PC-9 (cell line): ENCODE measurements at regions not wholly inside any gene's neighbourhood (a gene's known extent, or its start where the extent isn't known, plus 50 kb on each side); places are given as distances from the start of the nearest gene placed in this dataset.

Source experiments
- BruUV-seq: library from RNA; stranded (reverse); fragments of 400-500 nt; replicated peaks from 2 replicates; lab custom pipeline; 2021; lab: Mats Ljungman, UMichigan
- CTCF ChIA-PET: fragments of 300-600 bp; sonication (Branson Sonifier 250); formaldehyde crosslinking; loops from one replicate; lab custom pipeline; 2022; ENCODE audit warnings: antibody characterized with exemption; lab: Charles Lee
- POLR2A ChIA-PET: fragments of 300-600 bp; sonication (Branson Sonifier 250); formaldehyde crosslinking; loops from one replicate; lab custom pipeline; 2022; ENCODE audit warnings: antibody characterized with exemption; ENCODE audit not compliant: unreplicated experiment; lab: Charles Lee
- DNase-seq, 2 experiments: peaks; one replicate each; pipeline versions ENCODE4 v3.0.0 to v3.0.0-alpha.2; 2015 to 2022; ENCODE audit warnings: mixed read lengths in 1 of 2
- H2AFZ ChIP-seq: fragments of 200-600 bp; sonication (generic); 2 replicates; pipeline ENCODE4 v1.8.1; 2017; ENCODE audit warnings: antibody characterized with exemption
- H3F3A ChIP-seq: fragments of 200-600 bp; sonication (generic); 2 replicates; pipeline ENCODE4 v1.8.1; 2017; ENCODE audit warnings: antibody characterized with exemption, mild to moderate bottlenecking, low read depth; ENCODE audit not compliant: insufficient read depth
- H3K27ac ChIP-seq: fragments of 200-600 bp; sonication (generic); 2 replicates; pipeline ENCODE4 v1.6.1; 2016; ENCODE audit warnings: mixed run types
- H3K27me3 ChIP-seq: fragments of 200-600 bp; sonication (generic); 2 replicates; pipeline ENCODE4 v1.6.1; 2016; ENCODE audit warnings: low read depth, mixed run types; ENCODE audit not compliant: insufficient read depth
- H3K36me3 ChIP-seq: fragments of 200-600 bp; sonication (generic); 2 replicates; pipeline ENCODE4 v1.6.1; 2016; ENCODE audit warnings: low read depth, mixed run types
- H3K4me1 ChIP-seq: fragments of 200-600 bp; sonication (generic); replicated peaks from 2 replicates; pipeline ENCODE4 v1.6.1; 2016; ENCODE audit warnings: mixed run types; ENCODE audit not compliant: insufficient read depth
- H3K4me2 ChIP-seq: fragments of 200-600 bp; sonication (generic); 2 replicates; pipeline ENCODE4 v1.6.1; 2017; ENCODE audit warnings: mixed run types
- H3K4me3 ChIP-seq: fragments of 200-600 bp; sonication (generic); 2 replicates; pipeline ENCODE4 v1.6.1; 2016; ENCODE audit warnings: mixed run types
- H3K79me2 ChIP-seq: fragments of 200-600 bp; sonication (generic); 2 replicates; pipeline ENCODE4 v1.6.1; 2017; ENCODE audit warnings: low read depth, mixed run types
- H3K9me2 ChIP-seq: fragments of 200-600 bp; sonication (generic); 2 replicates; pipeline ENCODE4 v1.8.1; 2017; ENCODE audit warnings: mild to moderate bottlenecking; ENCODE audit not compliant: insufficient read depth
- H3K9me3 ChIP-seq: fragments of 200-600 bp; sonication (generic); 2 replicates; pipeline ENCODE4 v1.8.1; 2016; ENCODE audit warnings: low read depth; ENCODE audit not compliant: insufficient read depth
- H4K20me1 ChIP-seq: fragments of 200-600 bp; sonication (generic); 2 replicates; pipeline ENCODE4 v1.8.1; 2017; ENCODE audit not compliant: insufficient read depth
- EZH2 ChIP-seq: fragments of 200-600 bp; sonication (generic); IDR thresholded peaks from 2 replicates; pipeline ENCODE4 v1.8.0; 2017; ENCODE audit warnings: antibody characterized with exemption, low read depth
- intact Hi-C: fragments of 100-400 bp; cut with micrococcal nuclease; formaldehyde crosslinking; loops from one replicate; pipeline ENCODE4 v1.10.0; 2022; ENCODE audit not compliant: unreplicated experiment
- TF ChIP-seq, protein P1 (sequence below): fragments of 200-600 bp; sonication (generic); conservative IDR thresholded peaks from 2 replicates; pipeline ENCODE4 v1.6.1; 2017; ENCODE audit warnings: mixed run types, antibody characterized with exemption, mild to moderate bottlenecking, moderate library complexity

DNA sequence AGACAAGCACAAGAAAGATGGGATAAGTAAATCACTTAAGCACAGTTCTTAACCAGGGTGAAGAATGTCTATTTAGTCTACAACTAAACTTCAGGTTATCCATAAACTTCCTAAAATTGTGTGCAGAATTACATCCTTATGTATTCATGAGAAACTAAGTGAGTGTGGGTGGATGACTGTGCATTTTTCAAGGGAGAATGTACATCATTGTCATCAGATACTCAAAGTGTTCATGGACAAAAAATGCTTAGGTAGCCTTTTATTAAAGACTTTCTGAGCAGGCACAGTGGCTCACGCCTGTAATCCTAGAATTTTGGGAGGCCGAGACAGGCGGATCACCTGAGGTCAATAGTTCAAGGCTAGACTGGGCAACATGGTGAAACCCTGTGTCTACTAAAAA, 2023.8 kb downstream of the LRRC4C start:
- no peak overlapping the region for H2AFZ ChIP-seq
- no peaks in the 10 kb centered on the region for H3K27me3 ChIP-seq
- no peaks in the 10 kb centered on the region for H3K9me3 ChIP-seq
- no peaks in the 10 kb centered on the region for H3F3A ChIP-seq
- no peak overlapping the region for H3K27ac ChIP-seq
- DNase-seq, result no peak
- TF ChIP-seq, protein P1, sequence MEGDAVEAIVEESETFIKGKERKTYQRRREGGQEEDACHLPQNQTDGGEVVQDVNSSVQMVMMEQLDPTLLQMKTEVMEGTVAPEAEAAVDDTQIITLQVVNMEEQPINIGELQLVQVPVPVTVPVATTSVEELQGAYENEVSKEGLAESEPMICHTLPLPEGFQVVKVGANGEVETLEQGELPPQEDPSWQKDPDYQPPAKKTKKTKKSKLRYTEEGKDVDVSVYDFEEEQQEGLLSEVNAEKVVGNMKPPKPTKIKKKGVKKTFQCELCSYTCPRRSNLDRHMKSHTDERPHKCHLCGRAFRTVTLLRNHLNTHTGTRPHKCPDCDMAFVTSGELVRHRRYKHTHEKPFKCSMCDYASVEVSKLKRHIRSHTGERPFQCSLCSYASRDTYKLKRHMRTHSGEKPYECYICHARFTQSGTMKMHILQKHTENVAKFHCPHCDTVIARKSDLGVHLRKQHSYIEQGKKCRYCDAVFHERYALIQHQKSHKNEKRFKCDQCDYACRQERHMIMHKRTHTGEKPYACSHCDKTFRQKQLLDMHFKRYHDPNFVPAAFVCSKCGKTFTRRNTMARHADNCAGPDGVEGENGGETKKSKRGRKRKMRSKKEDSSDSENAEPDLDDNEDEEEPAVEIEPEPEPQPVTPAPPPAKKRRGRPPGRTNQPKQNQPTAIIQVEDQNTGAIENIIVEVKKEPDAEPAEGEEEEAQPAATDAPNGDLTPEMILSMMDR, result no peak
- TF ChIP-seq EZH2, result no peak
- no peak overlapping the region for H3K4me3 ChIP-seq
- no peaks in the 10 kb centered on the region for H3K79me2 ChIP-seq
- H3K4me2 ChIP-seq, result no peak overlapping the region
- ChIA-PET POLR2A (no interaction called here), CTCF (no interaction called here)
- intact Hi-C loops, result no loop called here
- no TSS peak for BruUV-seq
- H3K36me3 ChIP-seq, result no peaks in the 10 kb centered on the region
- no peaks in the 10 kb centered on the region for H3K4me1 ChIP-seq
- no peaks in the 10 kb centered on the region for H4K20me1 ChIP-seq
- no peaks in the 10 kb centered on the region for H3K9me2 ChIP-seq

DNA sequence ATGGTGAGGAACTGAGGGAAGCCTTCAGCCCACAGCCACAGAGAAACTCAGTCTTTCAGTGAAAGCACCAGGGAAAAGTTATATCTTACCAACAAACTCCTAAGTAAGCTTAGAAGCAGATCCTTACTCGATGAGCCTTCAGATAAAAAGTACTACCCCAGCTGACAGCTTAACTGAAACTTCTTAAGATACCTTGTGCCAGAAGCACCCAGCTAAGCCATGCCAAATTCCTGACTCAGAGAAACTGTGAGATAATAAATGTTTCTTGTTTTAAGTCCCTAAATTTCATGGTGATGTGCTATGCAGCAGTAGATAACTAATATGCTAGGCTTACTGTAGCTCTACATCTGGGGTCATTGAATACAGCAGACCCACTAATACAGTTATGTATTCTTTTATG, 2025.0 kb downstream of the LRRC4C start:
- Histone ChIP-seq H3K4me3 (no peak overlapping the region), H3K36me3 (no peaks in the 10 kb centered on the region), H3K4me1 (no peaks in the 10 kb centered on the region), H3K9me2 (no peaks in the 10 kb centered on the region), H3K27ac (no peak overlapping the region), H2AFZ (no peak overlapping the region), H3F3A (no peaks in the 10 kb centered on the region), H3K27me3 (no peaks in the 10 kb centered on the region), H3K9me3 (no peaks in the 10 kb centered on the region), H3K4me2 (no peak overlapping the region), H4K20me1 (no peaks in the 10 kb centered on the region), H3K79me2 (no peaks in the 10 kb centered on the region)
- no peak for DNase-seq
- POLR2A ChIA-PET, result no interaction called here
- CTCF ChIA-PET, result no interaction called here
- intact Hi-C loops, result no loop called here
- BruUV-seq, result no TSS peak
- TF ChIP-seq, protein P1, result no peak
- TF ChIP-seq EZH2, result no peak

DNA sequence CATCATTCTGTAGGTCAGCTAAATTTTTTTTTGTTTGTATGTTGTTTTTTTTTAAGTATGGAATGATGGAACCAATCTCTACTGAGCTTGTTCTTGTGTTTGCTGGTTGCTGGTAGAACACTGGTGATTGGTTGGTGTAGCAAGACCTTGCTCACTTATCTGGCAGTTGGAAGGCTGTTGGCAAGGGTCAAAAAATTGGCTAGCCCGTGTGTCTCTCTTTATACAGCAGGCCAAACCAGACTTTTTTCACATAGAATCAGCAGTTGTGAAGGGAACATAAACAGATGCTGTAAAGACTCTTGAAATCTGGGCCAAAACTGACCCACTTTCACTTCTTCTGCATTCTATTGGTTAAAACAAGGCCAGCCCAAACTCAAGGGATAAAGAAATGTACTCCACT, 2026.5 kb downstream of the LRRC4C start:
- intact Hi-C loops, result no loop called here
- no peak overlapping the region for H3K4me3 ChIP-seq
- H3K27me3 ChIP-seq, result no peaks in the 10 kb centered on the region
- H3K27ac ChIP-seq, result no peak overlapping the region
- no peaks in the 10 kb centered on the region for H3F3A ChIP-seq
- no peak overlapping the region for H3K4me2 ChIP-seq
- H4K20me1 ChIP-seq, result no peaks in the 10 kb centered on the region
- TF ChIP-seq, protein P1, result no peak
- no peak for TF ChIP-seq EZH2
- H3K9me3 ChIP-seq, result no peaks in the 10 kb centered on the region
- no peaks in the 10 kb centered on the region for H3K9me2 ChIP-seq
- H3K4me1 ChIP-seq, result no peaks in the 10 kb centered on the region
- ChIA-PET CTCF (no interaction called here), POLR2A (no interaction called here)
- H3K79me2 ChIP-seq, result no peaks in the 10 kb centered on the region
- no TSS peak for BruUV-seq
- no peak for DNase-seq
- H3K36me3 ChIP-seq, result no peaks in the 10 kb centered on the region
- no peak overlapping the region for H2AFZ ChIP-seq
